Neural crest cell (in vitro differentiated cells): ENCODE measurements at regions not wholly inside any gene's neighbourhood (a gene's known extent, or its start where the extent isn't known, plus 50 kb on each side); places are given as distances from the start of the nearest gene placed in this dataset.

Source experiments
- DNase-seq: peaks from one replicate; pipeline ENCODE4 v3.0.0; 2021; ENCODE audit warnings: low read depth, mixed read lengths, low spot score
- H3K27ac Mint-ChIP-seq: one replicate; pipeline ENCODE4 v1.8.0; 2021; ENCODE audit warnings: mild to moderate bottlenecking, mixed read lengths; ENCODE audit not compliant: unreplicated experiment
- H3K27me3 Mint-ChIP-seq: 2 replicates; pipeline ENCODE4 v1.8.0; 2021; ENCODE audit warnings: low read depth, mild to moderate bottlenecking, mixed read lengths
- H3K36me3 Mint-ChIP-seq: 2 replicates; pipeline ENCODE4 v1.8.0; 2021; ENCODE audit warnings: low read depth, mild to moderate bottlenecking, mixed read lengths
- H3K4me1 Mint-ChIP-seq: 2 replicates; pipeline ENCODE4 v1.8.0; 2021; ENCODE audit warnings: mixed read lengths
- H3K4me3 Mint-ChIP-seq: one replicate; pipeline ENCODE4 v1.8.0; 2021; ENCODE audit warnings: mild to moderate bottlenecking, mixed read lengths
- H3K9me3 Mint-ChIP-seq: 2 replicates; pipeline ENCODE4 v1.8.0; 2021; ENCODE audit warnings: mixed read lengths
- CTCF ChIP-seq: fragments of 200-600 bp; sonication (generic); conservative IDR thresholded peaks from 2 replicates; pipeline ENCODE4 v1.5.0; 2021; ENCODE audit warnings: antibody characterized with exemption, mild to moderate bottlenecking

DNA sequence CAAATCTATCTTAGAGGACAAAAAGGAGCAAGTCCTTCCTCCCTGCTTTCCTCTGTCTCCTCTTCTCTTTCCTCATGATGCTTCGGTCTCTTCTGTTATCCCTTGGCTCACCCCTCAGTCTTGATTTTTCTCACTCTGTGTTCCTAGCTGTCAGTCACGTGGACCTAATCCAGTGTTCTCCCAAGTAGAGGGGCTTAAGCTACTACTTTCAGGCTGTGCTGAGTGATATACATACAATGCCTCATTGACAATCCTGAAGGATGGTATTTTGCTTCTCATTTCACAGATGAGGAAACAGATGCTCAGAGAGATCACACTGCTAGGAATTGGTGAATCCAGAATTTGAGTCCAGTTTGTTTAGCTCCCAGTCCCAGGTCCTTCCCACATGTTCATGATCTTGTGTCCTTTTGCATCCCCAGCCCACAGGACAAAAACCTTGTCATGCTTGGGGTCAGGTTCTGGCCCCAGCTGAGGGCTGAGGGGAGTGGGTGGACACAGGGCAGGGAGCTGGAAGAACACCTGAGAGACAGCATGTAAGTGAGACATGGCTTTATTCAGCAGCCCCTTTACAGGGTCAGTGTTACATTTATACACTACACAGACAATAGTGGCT is 50.5 kb upstream of the KMT2E start:
- H3K4me1 Mint-ChIP-seq = no peaks in the 10 kb centered on the region
- peaks cover 4% of the 10 kb centered on the region for H3K9me3 Mint-ChIP-seq
- no peak for DNase-seq
- H3K27me3 Mint-ChIP-seq = no peaks in the 10 kb centered on the region
- peak overlapping the region; percentile 16 for H3K27ac Mint-ChIP-seq
- TF ChIP-seq CTCF = no peak
- H3K36me3 Mint-ChIP-seq = peaks cover 4% of the 10 kb centered on the region
- H3K4me3 Mint-ChIP-seq = no peak overlapping the region

DNA sequence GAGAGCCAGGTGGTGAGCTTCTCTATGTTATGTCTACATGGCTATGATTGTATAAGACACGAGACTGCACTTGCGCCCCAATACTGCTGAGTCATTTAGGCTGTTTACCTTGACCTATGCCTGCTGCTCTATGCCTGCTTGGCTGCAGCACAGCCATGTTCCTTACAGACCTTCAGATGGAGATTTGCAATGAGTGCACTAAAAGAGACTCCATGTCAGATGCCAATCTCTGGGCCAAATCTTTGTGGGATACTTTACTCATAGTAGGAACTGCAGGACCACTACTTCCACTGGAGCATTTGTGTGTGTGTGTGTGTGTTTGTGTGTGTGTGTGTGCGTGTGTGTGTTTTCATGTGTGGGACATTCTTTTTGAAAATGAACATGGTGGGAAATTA is 50.0 kb upstream of the KMT2E start:
- Mint-ChIP-seq H3K27me3 (no peaks in the 10 kb centered on the region), H3K36me3 (peaks cover 4% of the 10 kb centered on the region), H3K27ac (peak overlapping the region; percentile 29), H3K9me3 (peaks cover 4% of the 10 kb centered on the region), H3K4me1 (no peaks in the 10 kb centered on the region), H3K4me3 (no peak overlapping the region)
- TF ChIP-seq CTCF = no peak
- DNase-seq = no peak
